ENCODE measurements at regions not wholly inside any gene's neighbourhood (a gene's known extent, or its start where the extent isn't known, plus 50 kb on each side); places are given as distances from the start of the nearest gene placed in this dataset.
"Not testable (repeated sequence)": the region's sequence is repeated elsewhere in the genome, so short reads cannot be mapped to it uniquely, and the experiment has no call there.

- H3K4me3 Mint-ChIP-seq: no peak overlapping the region
- peak; percentile 42 for ATAC-seq (ENCODE audit: low read depth)
- intact Hi-C loops (cut with micrococcal nuclease): no loop called here
- H3K36me3 Mint-ChIP-seq (ENCODE audit: low read depth): no peaks in the 10 kb centered on the region
- ChIA-PET CTCF (interaction anchor here (1.2 to 2.1 kb wide), 3 partner anchors 13 to 167 kb away, joined by 4 to 9 read pairs (median 5); no protein-coding TSS in a partner anchor), POLR2A (interaction anchor here (1.5 kb wide), 1 partner anchor 164 kb away, joined by 3 read pairs; no protein-coding TSS in a partner anchor)
- DNase-seq: no peak
- H3K4me1 Mint-ChIP-seq: peaks cover 4% of the 10 kb centered on the region
- TF ChIP-seq, protein P1, sequence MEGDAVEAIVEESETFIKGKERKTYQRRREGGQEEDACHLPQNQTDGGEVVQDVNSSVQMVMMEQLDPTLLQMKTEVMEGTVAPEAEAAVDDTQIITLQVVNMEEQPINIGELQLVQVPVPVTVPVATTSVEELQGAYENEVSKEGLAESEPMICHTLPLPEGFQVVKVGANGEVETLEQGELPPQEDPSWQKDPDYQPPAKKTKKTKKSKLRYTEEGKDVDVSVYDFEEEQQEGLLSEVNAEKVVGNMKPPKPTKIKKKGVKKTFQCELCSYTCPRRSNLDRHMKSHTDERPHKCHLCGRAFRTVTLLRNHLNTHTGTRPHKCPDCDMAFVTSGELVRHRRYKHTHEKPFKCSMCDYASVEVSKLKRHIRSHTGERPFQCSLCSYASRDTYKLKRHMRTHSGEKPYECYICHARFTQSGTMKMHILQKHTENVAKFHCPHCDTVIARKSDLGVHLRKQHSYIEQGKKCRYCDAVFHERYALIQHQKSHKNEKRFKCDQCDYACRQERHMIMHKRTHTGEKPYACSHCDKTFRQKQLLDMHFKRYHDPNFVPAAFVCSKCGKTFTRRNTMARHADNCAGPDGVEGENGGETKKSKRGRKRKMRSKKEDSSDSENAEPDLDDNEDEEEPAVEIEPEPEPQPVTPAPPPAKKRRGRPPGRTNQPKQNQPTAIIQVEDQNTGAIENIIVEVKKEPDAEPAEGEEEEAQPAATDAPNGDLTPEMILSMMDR (IDR thresholded peaks at IDR 0.05): no peak
- peaks cover 18% of the 10 kb centered on the region for H3K9me3 Mint-ChIP-seq
- H3K27me3 Mint-ChIP-seq: no peaks in the 10 kb centered on the region
- no peak overlapping the region for H3K27ac Mint-ChIP-seq
These were observed 579.5 kb downstream of the UQCRFS1 start for GRCh38 chr19:28633319-28634018.

DNA sequence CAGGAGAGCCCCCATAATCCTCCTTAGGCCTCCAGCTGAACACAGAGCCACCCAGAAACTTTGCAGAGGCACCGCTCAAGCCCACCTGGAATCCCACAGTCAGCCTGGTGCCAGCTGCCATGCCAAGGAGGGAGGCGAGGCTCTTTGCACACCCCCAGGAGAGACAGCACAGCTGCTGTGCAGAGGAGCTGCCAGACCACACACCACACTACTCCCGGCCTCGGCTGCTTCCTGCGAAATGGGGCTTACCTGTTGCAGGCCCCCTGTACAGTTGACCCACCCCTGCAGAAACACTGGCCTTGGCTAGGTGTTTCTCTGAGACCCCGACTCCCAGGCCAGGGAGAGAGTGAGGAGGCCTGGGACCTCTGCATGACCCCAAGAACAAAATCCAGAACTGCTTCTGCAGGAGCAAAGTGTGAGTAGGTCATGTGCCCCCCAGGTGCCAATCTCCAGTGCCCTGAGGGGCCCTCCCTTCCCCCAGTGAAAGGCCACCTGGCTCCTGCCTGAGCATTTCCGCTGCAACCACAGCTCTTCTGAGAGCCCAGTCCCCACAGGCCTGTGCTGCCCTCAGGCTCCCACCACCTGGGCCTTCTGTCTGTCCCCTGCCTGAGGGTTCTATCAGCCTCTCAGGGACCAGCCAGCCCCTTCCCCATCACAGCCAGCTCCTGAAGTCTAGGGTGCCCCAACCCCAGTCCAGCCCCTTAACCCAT lies 580.4 kb downstream of the UQCRFS1 start:
- no peaks in the 10 kb centered on the region for H3K36me3 Mint-ChIP-seq (ENCODE audit: low read depth)
- H3K27ac Mint-ChIP-seq: no peak overlapping the region
- intact Hi-C loops (cut with micrococcal nuclease): no loop called here
- CTCF ChIA-PET: interaction anchor here (2.1 kb wide), 1 partner anchor 12 kb away, joined by 5 read pairs; no protein-coding TSS in a partner anchor
- ATAC-seq (ENCODE audit: low read depth): no peak
- H3K27me3 Mint-ChIP-seq: no peaks in the 10 kb centered on the region
- TF ChIP-seq, protein P1 (IDR thresholded peaks at IDR 0.05): no peak
- POLR2A ChIA-PET: interaction anchor here (1.5 kb wide), 1 partner anchor 164 kb away, joined by 3 read pairs; no protein-coding TSS in a partner anchor
- peaks cover 4% of the 10 kb centered on the region for H3K4me1 Mint-ChIP-seq
- no peak overlapping the region for H3K4me3 Mint-ChIP-seq
- peaks cover 26% of the 10 kb centered on the region for H3K9me3 Mint-ChIP-seq
- no peak for DNase-seq

DNA sequence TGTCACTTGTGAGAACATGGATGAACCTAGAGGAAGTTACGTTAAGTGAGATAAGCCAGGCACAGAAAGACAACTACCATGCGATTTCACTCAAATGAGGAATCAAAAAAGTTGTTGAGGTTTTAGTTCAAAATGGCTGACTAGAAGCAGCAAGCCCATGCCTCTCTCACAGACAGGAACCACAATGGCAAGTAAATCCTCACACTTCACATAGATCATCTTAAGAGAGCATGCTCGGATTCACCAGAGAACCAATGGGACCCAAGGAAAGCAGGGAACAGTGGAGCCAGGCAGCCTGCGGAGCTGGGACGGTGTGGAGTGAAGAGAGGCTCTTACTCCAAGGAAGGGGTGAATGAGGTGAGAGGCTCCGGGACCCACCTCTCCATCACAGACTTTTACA lies 581.0 kb downstream of the UQCRFS1 start:
- TF ChIP-seq, protein P1 (IDR thresholded peaks at IDR 0.05): no peak
- Mint-ChIP-seq H3K4me1 (peaks cover 4% of the 10 kb centered on the region), H3K36me3 (ENCODE audit: low read depth) (no peaks in the 10 kb centered on the region), H3K27ac (no peak overlapping the region), H3K4me3 (no peak overlapping the region), H3K27me3 (no peaks in the 10 kb centered on the region), H3K9me3 (peaks cover 28% of the 10 kb centered on the region)
- DNase-seq (no peak), ATAC-seq (ENCODE audit: low read depth) (no peak)
- POLR2A ChIA-PET: no interaction called here
- intact Hi-C loops (cut with micrococcal nuclease): no loop called here
- CTCF ChIA-PET: no interaction called here

GRCh38 chr19:28627669-28628068 lies 585.3 kb downstream of the UQCRFS1 start:
- POLR2A ChIA-PET: no interaction called here
- CTCF ChIA-PET: no interaction called here
- intact Hi-C loops (cut with micrococcal nuclease): no loop called here
- H3K9me3 Mint-ChIP-seq: peaks cover 22% of the 10 kb centered on the region
- TF ChIP-seq, protein P1 (IDR thresholded peaks at IDR 0.05): no peak
- ATAC-seq (ENCODE audit: low read depth): no peak
- H3K36me3 Mint-ChIP-seq (ENCODE audit: low read depth): no peaks in the 10 kb centered on the region
- H3K4me1 Mint-ChIP-seq: peaks cover 2% of the 10 kb centered on the region
- H3K4me3 Mint-ChIP-seq: no peak overlapping the region
- DNase-seq: no peak
- no peak overlapping the region for H3K27ac Mint-ChIP-seq
- no peaks in the 10 kb centered on the region for H3K27me3 Mint-ChIP-seq

- CTCF ChIA-PET; H3K4me3 Mint-ChIP-seq; H3K36me3 Mint-ChIP-seq (ENCODE audit: low read depth); intact Hi-C loops (cut with micrococcal nuclease); H3K27me3 Mint-ChIP-seq; DNase-seq; H3K27ac Mint-ChIP-seq; ATAC-seq (ENCODE audit: low read depth); POLR2A ChIA-PET; H3K4me1 Mint-ChIP-seq: not testable (repeated sequence)
- H3K9me3 Mint-ChIP-seq: peaks cover 21% of the 10 kb centered on the region
These were observed 586.5 kb downstream of the UQCRFS1 start for GRCh38 chr19:28626407-28626806.
